Renal cortical epithelial cell (primary cell): ENCODE measurements at regions not wholly inside any gene's neighbourhood (a gene's known extent, or its start where the extent isn't known, plus 50 kb on each side); places are given as distances from the start of the nearest gene placed in this dataset.

Experiments used
- DNase-seq: peaks from one replicate; pipeline ENCODE4 v3.0.0-alpha.2; 2011; ENCODE audit warnings: low read depth

GRCh38 chr9:91040371-91041215, 239.0 kb downstream of the SYK start:
- no peak for DNase-seq

DNA sequence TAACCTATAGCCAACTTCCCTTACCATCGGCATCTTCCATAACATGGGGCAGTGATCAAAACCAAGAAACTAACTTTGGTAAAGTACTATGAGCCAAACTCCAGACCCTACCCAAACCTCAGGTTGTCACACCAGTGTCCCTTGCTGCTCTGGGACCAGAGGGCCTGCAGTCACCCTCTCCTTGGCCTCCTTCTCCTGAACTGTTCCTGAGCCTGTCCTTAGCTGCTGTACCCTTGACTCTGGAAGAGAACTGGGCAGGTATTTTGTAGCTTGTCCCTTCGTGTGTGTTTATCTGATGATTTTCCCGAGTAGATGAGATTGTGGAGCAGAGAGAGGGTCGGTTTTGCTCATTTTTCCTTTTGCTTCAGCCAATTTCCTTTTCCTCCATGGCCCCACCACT, 240.4 kb downstream of the SYK start:
- no peak for DNase-seq

DNA sequence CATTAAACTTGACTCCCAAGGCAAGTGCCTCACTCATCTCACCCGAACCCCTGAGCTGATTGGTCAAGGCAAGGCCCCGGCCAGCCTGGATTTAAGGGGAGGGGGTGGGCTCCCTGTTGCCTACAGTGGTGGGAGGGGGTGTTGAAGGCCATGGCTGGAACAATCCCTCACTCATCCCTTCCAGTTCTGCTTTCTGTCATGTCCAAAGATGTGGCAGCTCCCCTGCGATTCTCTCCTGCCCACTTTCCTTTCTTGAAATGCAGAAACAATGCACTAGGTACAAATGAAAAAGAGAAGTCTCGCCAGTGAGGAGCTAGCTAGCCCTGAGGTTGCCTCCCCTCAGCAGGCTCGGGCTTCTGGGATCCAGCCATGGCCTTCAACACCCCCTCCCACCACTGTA, 240.9 kb downstream of the SYK start:
- DNase-seq: no peak

DNA sequence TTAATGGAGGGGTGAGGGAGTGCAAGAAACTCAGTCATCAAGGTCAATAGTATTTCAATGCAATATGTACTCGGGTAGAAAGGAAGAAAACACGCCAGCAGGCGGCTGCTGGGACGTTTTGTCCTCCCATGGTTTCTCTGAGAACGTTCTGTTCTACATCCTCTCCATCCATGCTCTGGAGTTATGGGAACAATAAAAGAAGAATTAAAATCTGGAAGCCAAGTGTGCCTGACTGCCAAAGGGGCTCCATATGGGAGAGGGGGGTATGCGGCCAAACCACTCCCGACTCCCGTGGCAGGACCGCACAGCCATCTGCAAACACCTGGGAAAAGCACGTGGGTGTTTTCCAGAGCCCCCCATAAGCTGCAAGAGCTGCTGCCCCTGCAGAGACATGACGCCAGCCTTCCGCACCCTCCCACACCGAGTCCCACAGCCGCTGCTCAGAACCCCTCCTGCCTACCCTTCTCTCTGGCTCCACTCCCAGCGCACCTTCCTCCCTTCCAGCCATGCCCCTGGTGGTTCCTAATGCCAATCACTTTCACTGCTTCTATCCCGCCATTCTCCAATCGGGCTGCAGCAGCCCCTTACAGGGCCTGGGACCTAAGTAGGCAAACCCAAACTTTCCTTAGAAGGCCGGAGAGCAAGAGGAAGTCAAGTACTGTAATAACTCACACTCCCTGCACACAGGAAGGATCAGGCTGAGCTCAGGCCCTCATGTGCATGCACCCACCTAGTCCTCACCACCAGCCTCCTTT, 241.6 kb downstream of the SYK start:
- no peak for DNase-seq

DNA sequence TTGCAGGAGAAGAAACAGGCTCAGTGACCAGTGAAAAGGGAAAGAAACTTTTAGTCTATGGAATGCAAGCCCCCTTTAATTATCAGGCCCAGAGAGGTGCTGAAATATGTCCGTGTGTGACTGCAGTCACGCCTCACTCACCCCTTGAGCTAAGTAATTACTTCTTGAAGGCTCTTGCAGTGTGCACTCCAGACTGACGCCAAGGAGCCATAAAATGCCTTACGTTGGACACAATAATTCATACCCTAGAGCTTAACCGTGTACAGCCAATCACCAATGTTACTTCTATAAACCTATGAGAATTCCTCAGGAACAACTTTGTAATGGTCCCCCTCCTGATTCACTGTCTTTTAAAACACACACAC, 242.2 kb downstream of the SYK start:
- DNase-seq: peak; percentile 38

DNA sequence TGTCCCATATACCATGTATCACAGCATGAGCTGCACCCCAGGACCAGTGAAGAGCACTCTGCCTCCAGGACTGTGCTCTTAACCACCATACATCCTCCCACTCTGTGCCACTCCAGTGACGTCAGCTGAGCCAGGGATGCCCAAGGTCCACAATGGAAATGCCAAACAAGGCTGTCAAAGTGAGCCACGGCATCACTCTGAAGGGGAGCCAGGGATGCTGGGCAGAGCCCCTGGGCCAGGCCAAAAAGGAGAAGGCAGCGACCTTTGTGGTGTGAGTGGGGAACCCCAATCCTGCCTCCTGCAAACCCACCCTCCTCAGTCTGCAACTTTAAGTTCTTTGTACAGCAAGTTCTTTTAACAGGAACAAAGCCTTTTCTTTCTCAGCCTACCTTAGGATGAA, 242.7 kb downstream of the SYK start:
- no peak for DNase-seq

DNA sequence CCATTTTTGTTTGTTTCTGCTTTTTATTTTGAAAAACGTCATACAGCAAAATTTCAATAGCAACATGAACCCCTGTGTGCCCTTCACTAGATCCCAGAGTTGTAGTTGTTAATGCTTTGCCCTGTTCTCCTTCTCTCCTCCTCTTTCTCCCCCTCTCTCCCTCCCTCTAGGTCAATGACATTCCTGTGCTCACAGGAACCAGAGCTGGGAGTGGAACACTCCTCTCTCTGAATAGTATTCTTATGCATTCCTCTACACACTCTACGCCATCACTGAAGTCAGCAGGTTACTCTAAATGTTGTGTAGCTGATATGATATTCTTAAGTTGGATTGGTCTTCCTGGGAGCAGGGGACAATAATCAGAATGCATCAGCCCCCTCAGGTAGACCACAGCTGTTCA, 243.4 kb downstream of the SYK start:
- peak; percentile 49 for DNase-seq

- DNase-seq: no peak
Measured at GRCh38 chr9:91047529-91047928, 245.9 kb downstream of the SYK start.

DNA sequence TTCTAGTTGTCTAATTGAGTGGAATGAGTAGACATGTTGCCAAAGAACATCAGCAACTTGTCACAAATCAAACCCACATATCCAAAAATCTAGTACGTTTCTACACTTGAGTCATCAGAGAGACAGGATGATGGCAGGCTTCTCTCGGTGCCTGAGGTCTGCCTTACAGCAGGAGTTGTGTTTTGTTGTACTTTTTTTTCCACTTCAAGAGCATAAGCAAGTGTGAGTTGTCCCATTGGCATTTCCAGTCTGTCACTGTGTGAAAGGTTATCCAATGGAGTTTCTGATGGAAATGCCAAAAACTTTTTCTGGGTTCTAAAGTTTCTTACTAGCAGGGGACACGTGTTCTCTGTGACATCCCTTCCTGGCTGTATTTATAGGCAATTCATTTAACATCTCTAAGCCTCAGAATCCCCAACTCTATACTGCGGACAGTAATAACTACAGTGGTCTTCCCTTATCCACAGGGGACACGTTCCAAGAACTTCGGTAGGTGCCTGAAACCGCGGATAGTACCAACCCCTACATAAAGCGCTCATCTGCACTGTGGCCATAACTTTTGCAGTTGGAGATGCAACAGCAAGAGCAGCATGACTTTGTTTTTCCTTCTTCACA, 246.5 kb downstream of the SYK start:
- DNase-seq: peak; percentile 90

- DNase-seq: peak; percentile 80
Measured at GRCh38 chr9:91048749-91049148, 247.1 kb downstream of the SYK start.

GRCh38 chr9:91053824-91054223, 252.2 kb downstream of the SYK start:
- no peak for DNase-seq

DNA sequence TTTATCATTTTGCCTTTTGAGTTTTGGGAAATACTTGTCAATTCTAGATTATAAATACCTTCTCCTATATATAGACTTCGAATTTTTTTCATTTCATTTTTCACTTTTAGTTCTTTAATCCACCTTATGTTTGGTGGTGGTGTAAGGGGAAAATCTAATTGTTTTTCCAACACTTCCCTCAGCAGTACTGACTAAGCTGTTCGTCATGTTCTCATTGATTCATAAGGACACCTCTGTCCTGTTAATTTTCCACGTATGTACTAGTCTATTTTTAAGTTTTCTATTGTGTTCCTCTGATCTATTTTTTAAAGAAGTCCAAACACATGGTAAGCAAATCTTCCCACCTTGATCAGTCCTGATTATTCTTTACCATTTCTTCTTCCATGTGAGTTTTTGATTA, 254.2 kb downstream of the SYK start:
- DNase-seq: no peak

DNA sequence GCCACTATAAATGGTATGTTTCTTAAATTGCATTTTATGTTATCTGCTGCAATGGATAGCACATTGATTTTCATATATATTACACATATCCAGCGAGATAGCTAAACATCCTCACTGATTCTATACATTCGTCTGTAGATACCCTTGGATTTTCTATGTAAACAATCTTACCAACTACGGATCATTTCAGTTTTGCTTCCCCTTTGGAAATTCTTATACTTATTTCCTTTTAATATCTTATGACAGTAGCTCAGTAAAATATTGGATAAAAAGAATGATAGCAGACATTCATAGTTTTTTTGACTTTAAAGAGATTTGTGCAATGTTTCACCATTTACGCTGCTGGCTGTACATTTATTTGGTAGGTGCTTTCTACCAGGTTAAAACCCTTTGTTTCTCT, 254.9 kb downstream of the SYK start:
- DNase-seq: no peak

DNA sequence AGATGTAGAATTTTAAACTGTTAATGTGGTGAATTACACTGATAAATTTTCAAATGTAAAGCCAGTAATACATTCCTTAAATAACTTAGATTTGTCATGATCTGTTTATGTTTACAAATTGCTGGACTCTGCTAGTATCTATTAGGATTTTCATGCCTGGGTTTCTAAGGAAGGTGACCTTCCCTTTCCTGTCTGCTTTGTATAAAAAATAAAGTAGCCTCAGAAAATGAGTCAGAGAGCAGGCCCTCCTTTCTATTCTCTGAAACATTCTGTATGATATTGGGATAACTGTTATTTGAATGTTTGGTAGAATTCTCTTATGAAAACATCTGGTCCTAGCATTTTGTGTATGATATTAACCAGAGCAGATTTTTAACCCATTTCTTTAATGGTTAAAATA, 255.3 kb downstream of the SYK start:
- peak; percentile 58 for DNase-seq

GRCh38 chr9:91059713-91060112, 258.1 kb downstream of the SYK start:
- peak; percentile 48 for DNase-seq

- DNase-seq: peak; percentile 99
Measured at GRCh38 chr9:91060520-91061343, 259.1 kb downstream of the SYK start.

- no peak for DNase-seq
Measured at GRCh38 chr9:91061506-91061905, 259.9 kb downstream of the SYK start.

GRCh38 chr9:91062281-91062680, 260.7 kb downstream of the SYK start:
- peak; percentile 44 for DNase-seq

DNA sequence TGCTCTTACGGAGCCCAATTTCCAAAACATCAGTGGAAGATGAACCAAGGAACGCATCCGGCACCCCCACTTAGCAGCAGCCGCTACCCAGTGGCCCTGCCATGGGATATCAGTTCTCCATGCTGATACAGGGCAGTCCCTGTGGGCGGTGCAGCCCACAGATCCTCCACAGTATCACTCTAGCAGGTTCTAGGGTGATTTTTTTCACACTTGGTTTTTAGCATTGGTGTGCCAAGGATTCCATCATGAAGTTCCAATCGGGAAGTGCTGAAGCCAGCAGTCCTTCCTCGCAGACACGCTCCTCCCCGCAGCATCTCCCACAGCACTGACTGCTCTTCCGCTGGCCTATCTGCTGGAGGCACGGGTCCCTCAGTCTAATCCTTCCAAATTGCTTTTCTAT, 261.9 kb downstream of the SYK start:
- DNase-seq: no peak

DNA sequence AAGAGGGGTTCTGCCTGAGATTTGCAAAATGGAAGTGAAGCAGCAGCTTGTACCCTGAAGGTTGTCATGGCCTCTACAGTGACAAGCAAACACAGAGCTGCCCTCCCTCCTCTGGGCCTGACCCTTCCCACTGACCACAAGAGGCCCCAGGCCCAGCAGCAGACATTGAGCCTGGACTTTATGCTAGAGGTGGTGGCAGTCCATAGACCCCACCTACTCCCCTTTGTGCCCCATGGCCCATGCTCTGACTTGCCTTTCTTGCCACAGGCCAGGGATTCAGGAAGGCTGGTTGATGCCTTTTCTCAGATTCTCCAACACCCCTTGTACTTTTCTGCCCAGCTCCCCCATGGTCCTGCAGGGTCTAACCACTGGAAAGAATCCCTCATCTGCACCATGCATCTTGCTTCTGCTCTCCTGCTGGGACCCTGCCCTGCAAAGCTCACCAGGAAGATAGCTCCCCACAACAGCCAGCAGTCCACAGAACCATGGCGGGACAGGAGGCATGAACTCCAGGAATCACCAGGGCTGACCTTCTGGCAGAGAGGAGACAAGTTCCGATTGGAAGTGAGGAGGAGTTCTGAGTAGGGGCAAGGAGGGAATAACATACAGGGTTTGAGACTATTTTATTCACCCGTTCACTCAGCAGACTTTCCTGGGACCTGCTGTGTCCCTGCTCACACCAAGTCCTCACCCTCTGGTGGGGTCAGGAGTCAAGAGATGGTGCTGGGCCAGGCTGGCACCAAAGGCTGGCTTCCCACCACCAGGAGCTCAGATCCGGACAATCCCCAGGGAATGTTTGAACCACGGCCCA, 263.8 kb downstream of the SYK start:
- no peak for DNase-seq

GRCh38 chr9:91066042-91066415, 264.4 kb downstream of the SYK start:
- no peak for DNase-seq
